Heart right ventricle (tissue), 16 donors: ENCODE measurements at regions not wholly inside any gene's neighbourhood (a gene's known extent, or its start where the extent isn't known, plus 50 kb on each side); places are given as distances from the start of the nearest gene placed in this dataset.

Source experiments
- ATAC-seq, 8 donors: fragments of 200-7000 bp; cut with Tn5 transposase; one replicate each; pipeline ENCODE4 v1.9.1; 2020; ENCODE audit warnings: mild to moderate bottlenecking in 8 of 8, moderate library complexity in 8 of 8, moderate number of reproducible peaks in 1 of 8
- DNase-seq, 2 donors: peaks; one replicate each; pipeline ENCODE4 v3.0.0-alpha.2; 2020
- H3K27ac ChIP-seq, 10 donors: fragments of 200-600 bp; sonication (generic) in 2 of 10; one replicate each; pipeline versions ENCODE4 v1.5.0 to v1.8.0; 2020 to 2022; ENCODE audit warnings: mild to moderate bottlenecking in 3 of 10
- H3K27me3 ChIP-seq, 7 donors: fragments of 200-600 bp; one replicate each; pipeline ENCODE4 v1.8.0; 2021 to 2022; ENCODE audit warnings: mild to moderate bottlenecking in 2 of 7
- H3K36me3 ChIP-seq, 9 donors: fragments of 200-600 bp; sonication (generic) in 1 of 9; one replicate each; pipeline versions ENCODE4 v1.5.0 to v1.8.0; 2020 to 2022; ENCODE audit warnings: mild to moderate bottlenecking in 2 of 9
- H3K4me1 ChIP-seq, 9 donors: fragments of 200-600 bp; sonication (generic) in 1 of 9; one replicate each; pipeline versions ENCODE4 v1.5.0 to v1.8.0; 2020 to 2022; ENCODE audit warnings: mild to moderate bottlenecking in 4 of 9
- H3K4me3 ChIP-seq, 10 donors: fragments of 200-600 bp; sonication (generic) in 2 of 10; one replicate each; pipeline versions ENCODE4 v1.5.0 to v1.8.0; 2020 to 2022; ENCODE audit warnings: mild to moderate bottlenecking in 7 of 10, moderate library complexity in 2 of 10
- H3K9me3 ChIP-seq, 11 donors: fragments of 200-600 bp in 10 of 11; sonication (generic) in 2 of 11; one replicate each; pipeline versions ENCODE4 v1.5.0 to v1.8.0; 2013 to 2022; ENCODE audit warnings: mild to moderate bottlenecking in 2 of 11, control low read depth in 1 of 11, moderate library complexity in 1 of 11
- CTCF ChIP-seq, 9 donors: fragments of 200-600 bp; sonication (generic) in 2 of 9; IDR thresholded peaks; one replicate each; pipeline versions ENCODE4 v1.5.0 to v1.8.0; 2021 to 2022; ENCODE audit warnings: antibody characterized with exemption in 9 of 9, mild to moderate bottlenecking in 5 of 9, moderate library complexity in 1 of 9
- WGBS, 2 donors: extraction: QIAGEN DNeasy Blood & Tissue Kit; methylation state at CpG; one replicate each; pipeline ENCODE4 v1.1.7; 2013; ENCODE audit warnings: inconsistent platforms in 1 of 2; 5-methylcytosine and 5-hydroxymethylcytosine counted together
- intact Hi-C, 10 donors: fragments of 100-400 bp; cut with DNase I; formaldehyde crosslinking; loops; one replicate each; pipeline versions ENCODE4 v1.11.1 to v1.14.2; 2022
- donor health status: Arrhythmogenic right ventricular cardiomyopathy.
- donor health status: ischemic (EF 13 %, LVEDD 7.1; RV severe dilation, severe dysfunction).
- donor health status: healthy with polysubstance abuse.
- donor health status: DM: no; HTN: yes; CAD: no.
- donor health status: DM: no; HTN: no; CAD: no.
- donor health status: ischemic (EF 25% LVEDD 6.9; RV normal size, moderate dysfunction).
- donor health status: ischemic (EF 25% LVEDD 5.7; RV mildly dilated, moderate dysfunction).
- donor health status: healthy.
- donor health status: DM: yes; HTN: yes; CAD: no.
- donor health status: Ischemic cardiomyopathy.
- donor health status: ischemic (EF 35%, LVEDD 5.7; RV mildly dilated, moderate dysfunction).
- donor health status: nonischemic (EF 11% LVEDD 7.7; RV severe dilation, severe dysfunction).
- donor health status: DM: yes; HTN: yes; CAD: no.
- donor health status: PGD.
- donor health status: ischemic (EF 29% LVEDD 5.4; RV normal size, mild dysfunction).
- donor health status: nonischemic (EF 23%, LVEDD 6.1; RV moderate dilation, normal function).

- intact Hi-C loops = no loop called here
- DNase-seq (no peak), ATAC-seq (no peak)
- TF ChIP-seq CTCF (IDR thresholded peaks at IDR 0.05) = no peak
- Histone ChIP-seq H3K4me1 (no peaks in the 10 kb centered on the region), H3K4me3 (no peak overlapping the region), H3K36me3 (no peaks in the 10 kb centered on the region), H3K9me3 (no peaks in the 10 kb centered on the region), H3K27me3 (peaks cover 0 to 10% (median 0%) of the 10 kb centered on the region in 7 donors), H3K27ac (no peak overlapping the region)
- 79 to 87% methylated on average over 2 of the region's 2 CpGs for WGBS, 2 donors
Measured at GRCh38 chr11:116249561-116249960, 523.2 kb downstream of the BUD13 start.

- TF ChIP-seq CTCF (IDR thresholded peaks at IDR 0.05) = no peak
- no peaks in the 10 kb centered on the region for H3K4me1 ChIP-seq
- intact Hi-C loops = no loop called here
- H3K4me3 ChIP-seq = no peak overlapping the region
- DNase-seq (no peak), ATAC-seq (no peak)
- 80 to 86% methylated on average over 4 of the region's 4 CpGs for WGBS, 2 donors
- H3K9me3 ChIP-seq = no peaks in the 10 kb centered on the region
- H3K27ac ChIP-seq = no peak overlapping the region
- no peaks in the 10 kb centered on the region for H3K36me3 ChIP-seq
- peaks cover 0 to 10% (median 4%) of the 10 kb centered on the region in 7 donors for H3K27me3 ChIP-seq
Measured at GRCh38 chr11:116244889-116245288, 527.9 kb downstream of the BUD13 start.

GRCh38 chr11:116244439-116244838 is 528.3 kb downstream of the BUD13 start:
- Histone ChIP-seq H3K4me3 (no peak overlapping the region), H3K9me3 (no peaks in the 10 kb centered on the region), H3K27ac (no peak overlapping the region), H3K27me3 (peaks cover 0 to 10% (median 4%) of the 10 kb centered on the region in 7 donors), H3K4me1 (no peaks in the 10 kb centered on the region), H3K36me3 (no peaks in the 10 kb centered on the region)
- ATAC-seq = no peak
- DNase-seq = no peak
- 75 to 85% methylated on average over 8 of the region's 8 CpGs for WGBS, 2 donors
- TF ChIP-seq CTCF (IDR thresholded peaks at IDR 0.05) = no peak
- intact Hi-C loops = no loop called here

- no peak for ATAC-seq
Measured at GRCh38 chr11:116243991-116244390, 528.8 kb downstream of the BUD13 start.

More at GRCh38 chr11:116243991-116244390, 528.8 kb downstream of the BUD13 start:
- Histone ChIP-seq H3K36me3 (no peaks in the 10 kb centered on the region), H3K27me3 (peaks cover 0 to 10% (median 4%) of the 10 kb centered on the region in 7 donors), H3K9me3 (no peaks in the 10 kb centered on the region), H3K4me3 (no peak overlapping the region), H3K27ac (no peak overlapping the region), H3K4me1 (peaks cover 0 to 3% (median 0%) of the 10 kb centered on the region in 9 donors)
- intact Hi-C loops = no loop called here
- WGBS, 2 donors = 62 to 70% methylated on average over 5 of the region's 5 CpGs
- no peak for DNase-seq
- TF ChIP-seq CTCF (IDR thresholded peaks at IDR 0.05) = no peak
